ENCODE measurements at regions not wholly inside any gene's neighbourhood (a gene's known extent, or its start where the extent isn't known, plus 50 kb on each side); places are given as distances from the start of the nearest gene placed in this dataset.
A peak's percentile ranks its signal among the peaks of the same experiment; 100 is the strongest.

DNA sequence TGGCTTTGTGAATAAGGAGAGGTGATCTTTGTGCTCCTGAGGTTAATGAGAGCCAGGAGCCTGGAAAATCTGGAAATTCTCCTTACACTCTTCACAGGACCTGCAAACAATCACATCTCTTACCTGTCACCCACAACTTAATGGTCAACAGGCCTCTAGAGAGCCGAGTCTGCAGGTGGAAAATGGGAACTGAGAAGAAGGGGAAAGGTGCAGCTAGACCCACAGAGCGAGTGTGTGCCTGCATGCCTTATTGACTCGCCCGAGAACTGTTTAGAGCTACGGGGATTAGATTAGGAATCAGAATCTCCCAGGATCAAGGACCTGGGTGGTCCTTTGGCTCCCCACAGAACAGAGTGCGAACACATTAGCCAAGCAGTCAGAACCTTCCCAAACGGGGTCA is 329.6 kb downstream of the PTEN start:
- H3K4me2 ChIP-seq, result no peak overlapping the region
- no peak overlapping the region for H3K27ac ChIP-seq
- H3F3A ChIP-seq (ENCODE audit: low read depth), result no peaks in the 10 kb centered on the region
- H3K27me3 ChIP-seq, result no peaks in the 10 kb centered on the region
- no peaks in the 10 kb centered on the region for H3K27me3 Mint-ChIP-seq (ENCODE audit: insufficient read depth, low read depth)
- H3K9me3 Mint-ChIP-seq, result no peaks in the 10 kb centered on the region
- peaks cover 14% of the 10 kb centered on the region for H3K4me1 Mint-ChIP-seq
- peaks cover 7% of the 10 kb centered on the region for H3K4me1 ChIP-seq
- H3K79me2 ChIP-seq (ENCODE audit: low read depth), result no peaks in the 10 kb centered on the region
- H3K4me3 ChIP-seq, result no peak overlapping the region
- H3K27ac Mint-ChIP-seq, result peak overlapping the region; percentile 47
- H3K9ac ChIP-seq, result no peak overlapping the region
- no peak overlapping the region for H3K4me3 Mint-ChIP-seq
- no peaks in the 10 kb centered on the region for H3K36me3 Mint-ChIP-seq
- no peaks in the 10 kb centered on the region for H3K36me3 ChIP-seq
- no peak overlapping the region for H2AFZ ChIP-seq (replicated peaks)
- no peak for TF ChIP-seq EZH2 (IDR thresholded peaks at IDR 0.05)
- TF ChIP-seq, protein P1, sequence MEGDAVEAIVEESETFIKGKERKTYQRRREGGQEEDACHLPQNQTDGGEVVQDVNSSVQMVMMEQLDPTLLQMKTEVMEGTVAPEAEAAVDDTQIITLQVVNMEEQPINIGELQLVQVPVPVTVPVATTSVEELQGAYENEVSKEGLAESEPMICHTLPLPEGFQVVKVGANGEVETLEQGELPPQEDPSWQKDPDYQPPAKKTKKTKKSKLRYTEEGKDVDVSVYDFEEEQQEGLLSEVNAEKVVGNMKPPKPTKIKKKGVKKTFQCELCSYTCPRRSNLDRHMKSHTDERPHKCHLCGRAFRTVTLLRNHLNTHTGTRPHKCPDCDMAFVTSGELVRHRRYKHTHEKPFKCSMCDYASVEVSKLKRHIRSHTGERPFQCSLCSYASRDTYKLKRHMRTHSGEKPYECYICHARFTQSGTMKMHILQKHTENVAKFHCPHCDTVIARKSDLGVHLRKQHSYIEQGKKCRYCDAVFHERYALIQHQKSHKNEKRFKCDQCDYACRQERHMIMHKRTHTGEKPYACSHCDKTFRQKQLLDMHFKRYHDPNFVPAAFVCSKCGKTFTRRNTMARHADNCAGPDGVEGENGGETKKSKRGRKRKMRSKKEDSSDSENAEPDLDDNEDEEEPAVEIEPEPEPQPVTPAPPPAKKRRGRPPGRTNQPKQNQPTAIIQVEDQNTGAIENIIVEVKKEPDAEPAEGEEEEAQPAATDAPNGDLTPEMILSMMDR (IDR thresholded peaks at IDR 0.05), result no peak
- no peak for TF ChIP-seq EZH2phosphoT487 (IDR thresholded peaks at IDR 0.05)
- DNase-seq (ENCODE audit: low spot score), result peak; percentile 22
- H4K20me1 ChIP-seq (ENCODE audit: low read depth), result no peaks in the 10 kb centered on the region
- H3K9me3 ChIP-seq (ENCODE audit: low read depth), result no peaks in the 10 kb centered on the region

DNA sequence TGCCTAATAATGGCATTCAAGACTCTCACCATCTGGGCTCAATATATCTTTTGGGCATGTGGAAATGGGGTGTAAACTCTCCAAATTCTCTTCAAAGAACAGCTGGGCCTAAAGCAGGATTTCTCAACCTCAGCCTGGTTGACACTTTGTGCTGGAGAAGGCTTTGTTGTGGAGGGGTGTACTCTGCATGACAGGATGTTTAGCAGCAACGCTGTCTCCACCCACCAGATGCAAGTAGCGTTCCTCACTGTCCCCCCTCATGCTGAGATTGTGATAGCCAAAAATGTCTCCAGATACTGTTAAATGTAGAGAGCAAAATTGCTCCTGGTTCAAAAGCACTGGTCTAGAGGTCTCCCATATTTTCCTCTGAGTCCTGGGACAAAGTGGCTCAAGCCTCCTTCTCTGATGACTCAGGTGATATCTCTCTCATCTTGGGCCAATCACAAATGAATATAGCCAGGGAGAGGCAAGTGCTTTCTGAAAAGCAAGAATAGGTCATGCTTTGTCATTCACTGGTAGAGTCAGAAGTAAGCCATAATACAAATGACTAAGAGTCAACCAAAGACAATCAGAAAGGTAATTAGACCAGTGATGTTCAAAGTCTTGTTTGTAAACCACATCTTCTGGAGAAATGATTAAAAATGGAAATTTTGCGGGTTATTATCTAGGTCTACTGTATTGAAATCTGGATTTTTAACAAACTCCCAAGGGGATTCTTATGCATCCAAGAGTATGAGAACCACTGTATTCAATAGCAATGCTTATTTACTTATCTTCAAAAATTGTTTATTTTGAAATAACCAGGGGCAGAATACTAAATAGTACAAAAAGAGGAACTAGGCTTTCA is 330.8 kb downstream of the PTEN start:
- no peak for DNase-seq (ENCODE audit: low spot score)
- Histone ChIP-seq H3K27ac (no peak overlapping the region), H4K20me1 (ENCODE audit: low read depth) (no peaks in the 10 kb centered on the region), H3K4me2 (no peak overlapping the region), H2AFZ (replicated peaks) (no peak overlapping the region), H3K9ac (no peak overlapping the region), H3K4me3 (no peak overlapping the region), H3F3A (ENCODE audit: low read depth) (no peaks in the 10 kb centered on the region), H3K79me2 (ENCODE audit: low read depth) (no peaks in the 10 kb centered on the region), H3K9me3 (ENCODE audit: low read depth) (no peaks in the 10 kb centered on the region), H3K36me3 (no peaks in the 10 kb centered on the region), H3K4me1 (peaks cover 7% of the 10 kb centered on the region), H3K27me3 (no peaks in the 10 kb centered on the region)
- Mint-ChIP-seq H3K4me3 (no peak overlapping the region), H3K36me3 (no peaks in the 10 kb centered on the region), H3K27ac (no peak overlapping the region), H3K9me3 (no peaks in the 10 kb centered on the region), H3K27me3 (ENCODE audit: insufficient read depth, low read depth) (no peaks in the 10 kb centered on the region), H3K4me1 (peaks cover 14% of the 10 kb centered on the region)
- TF ChIP-seq EZH2 (IDR thresholded peaks at IDR 0.05) (no peak), EZH2phosphoT487 (IDR thresholded peaks at IDR 0.05) (no peak)
- TF ChIP-seq, protein P1 (IDR thresholded peaks at IDR 0.05), result no peak

DNA sequence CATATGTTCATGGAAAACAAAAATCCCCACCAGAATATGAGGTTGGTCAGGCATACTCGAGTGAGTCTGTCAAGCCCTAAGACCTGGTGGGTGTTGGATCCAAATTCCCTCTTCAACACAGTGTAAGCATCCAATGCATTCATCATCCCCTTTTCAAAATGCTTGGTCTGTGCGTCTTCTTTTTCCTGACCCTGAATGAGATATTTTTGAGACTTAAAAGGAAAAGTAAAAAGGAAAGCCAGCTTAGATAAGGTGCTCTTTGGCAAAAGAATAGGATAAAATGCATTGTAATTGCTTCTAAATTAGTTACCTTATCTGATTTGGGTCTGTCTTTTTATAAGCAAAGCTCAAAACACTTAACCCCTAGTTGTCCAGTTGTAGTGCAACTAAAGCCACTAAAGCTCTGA is 331.5 kb downstream of the PTEN start:
- no peak overlapping the region for H3K4me3 ChIP-seq

More for the DNA sequence above, 331.5 kb downstream of the PTEN start:
- Mint-ChIP-seq H3K4me1 (peaks cover 14% of the 10 kb centered on the region), H3K27me3 (ENCODE audit: insufficient read depth, low read depth) (no peaks in the 10 kb centered on the region), H3K36me3 (no peaks in the 10 kb centered on the region), H3K4me3 (no peak overlapping the region), H3K27ac (no peak overlapping the region), H3K9me3 (no peaks in the 10 kb centered on the region)
- Histone ChIP-seq H3K36me3 (no peaks in the 10 kb centered on the region), H3F3A (ENCODE audit: low read depth) (no peaks in the 10 kb centered on the region), H3K27ac (no peak overlapping the region), H3K27me3 (no peaks in the 10 kb centered on the region), H3K79me2 (ENCODE audit: low read depth) (no peaks in the 10 kb centered on the region), H3K9ac (no peak overlapping the region), H3K9me3 (ENCODE audit: low read depth) (no peaks in the 10 kb centered on the region), H3K4me1 (peaks cover 7% of the 10 kb centered on the region), H2AFZ (replicated peaks) (no peak overlapping the region), H4K20me1 (ENCODE audit: low read depth) (no peaks in the 10 kb centered on the region), H3K4me2 (no peak overlapping the region)
- DNase-seq (ENCODE audit: low spot score), result no peak
- TF ChIP-seq, protein P1 (IDR thresholded peaks at IDR 0.05), result no peak
- TF ChIP-seq EZH2phosphoT487 (IDR thresholded peaks at IDR 0.05) (no peak), EZH2 (IDR thresholded peaks at IDR 0.05) (no peak)

Data from neural progenitor cell (in vitro differentiated cells).